HEK293T (cell line): ENCODE measurements at regions not wholly inside any gene's neighbourhood (a gene's known extent, or its start where the extent isn't known, plus 50 kb on each side); places are given as distances from the start of the nearest gene placed in this dataset.

ENCODE experiments used
- BHLHE40 ChIP-seq: fragments of 450-650 bp; IDR thresholded peaks from 2 replicates; pipeline ENCODE4 v1.6.1; 2016; ENCODE audit warnings: mild to moderate bottlenecking, moderate library complexity, borderline replicate concordance
- ELF4 ChIP-seq: fragments of 450-650 bp; IDR thresholded peaks from 2 replicates; pipeline ENCODE4 v1.6.1; 2017; ENCODE audit warnings: antibody characterized with exemption
- FOXA1 ChIP-seq: fragments of 450-650 bp; IDR thresholded peaks from 2 replicates; pipeline ENCODE4 v1.6.1; 2016; ENCODE audit warnings: mild to moderate bottlenecking
- FOXK2 ChIP-seq: fragments of 450-650 bp; IDR thresholded peaks from 2 replicates; pipeline ENCODE4 v1.6.1; 2016; ENCODE audit warnings: mild to moderate bottlenecking
- FOXM1 ChIP-seq: fragments of 450-650 bp; IDR thresholded peaks from 2 replicates; pipeline ENCODE4 v1.6.1; 2017; ENCODE audit warnings: mild to moderate bottlenecking, borderline replicate concordance
- L3MBTL2 ChIP-seq: fragments of 450-650 bp; conservative IDR thresholded peaks from 2 replicates; pipeline ENCODE4 v1.6.1; 2016; ENCODE audit warnings: mild to moderate bottlenecking
- LEF1 ChIP-seq: fragments of 450-650 bp; IDR thresholded peaks from 2 replicates; pipeline ENCODE4 v1.6.1; 2017; ENCODE audit warnings: mild to moderate bottlenecking, borderline replicate concordance
- NFRKB ChIP-seq: fragments of 450-650 bp; IDR thresholded peaks from 2 replicates; pipeline ENCODE4 v1.6.1; 2016; ENCODE audit warnings: mild to moderate bottlenecking, moderate library complexity
- PKNOX1 ChIP-seq: fragments of 450-650 bp; IDR thresholded peaks from 2 replicates; pipeline ENCODE4 v1.6.1; 2016
- SUZ12 ChIP-seq: fragments of 450-650 bp; IDR thresholded peaks from 2 replicates; pipeline ENCODE4 v1.6.1; 2016; ENCODE audit warnings: mild to moderate bottlenecking
- ZNF384 ChIP-seq: fragments of 450-650 bp; IDR thresholded peaks from 2 replicates; pipeline ENCODE4 v1.6.1; 2016

GRCh38 chr5:42267091-42267490 is 156.1 kb upstream of the GHR start:
- TF ChIP-seq NFRKB: no peak
- TF ChIP-seq FOXK2: no peak
- no peak for TF ChIP-seq SUZ12
- TF ChIP-seq ELF4: no peak
- TF ChIP-seq PKNOX1: no peak
- TF ChIP-seq FOXA1: no peak
- TF ChIP-seq FOXM1: no peak
- TF ChIP-seq L3MBTL2: no peak
- no peak for TF ChIP-seq LEF1
- TF ChIP-seq BHLHE40: no peak
- no peak for TF ChIP-seq ZNF384
